HPDE6-E6E7 (cell line): ENCODE measurements at regions not wholly inside any gene's neighbourhood (a gene's known extent, or its start where the extent isn't known, plus 50 kb on each side); places are given as distances from the start of the nearest gene placed in this dataset.
"Not testable (repeated sequence)": the region's sequence is repeated elsewhere in the genome, so short reads cannot be mapped to it uniquely, and the experiment has no call there.

Experiments
- DNase-seq: peaks from one replicate; pipeline ENCODE4 v3.0.0; 2011; ENCODE audit warnings: missing footprints; ENCODE audit errors: extremely low spot score

- DNase-seq, result no peak
These were observed 98.0 kb upstream of the CDC42BPA start for GRCh38 chr1:227416156-227416830.

- no peak for DNase-seq
These were observed 97.0 kb upstream of the CDC42BPA start for GRCh38 chr1:227415115-227415790.

- no peak for DNase-seq
These were observed 92.8 kb upstream of the CDC42BPA start for GRCh38 chr1:227411066-227411465.

DNA sequence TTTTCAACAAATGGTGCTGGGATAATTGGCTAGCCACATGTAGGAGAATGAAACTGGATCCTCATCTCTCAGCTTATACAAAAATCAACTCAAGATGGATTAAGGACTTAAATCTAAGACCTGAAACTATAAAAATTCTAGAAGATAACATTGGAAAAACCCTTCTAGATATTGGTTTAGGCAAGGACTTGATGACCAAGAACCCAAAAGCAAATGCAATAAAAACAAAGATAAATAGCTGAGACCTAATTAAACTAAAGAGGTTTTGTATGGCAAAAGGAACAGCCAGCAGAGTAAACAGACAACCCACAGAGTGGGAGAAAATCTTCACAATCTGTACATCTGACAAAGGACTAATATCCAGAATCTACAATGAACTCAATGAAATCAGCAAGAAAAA is 88.0 kb upstream of the CDC42BPA start:
- not testable (repeated sequence) for DNase-seq

GRCh38 chr1:227403535-227403934 is 85.2 kb upstream of the CDC42BPA start:
- no peak for DNase-seq

- DNase-seq, result no peak
These were observed 83.5 kb upstream of the CDC42BPA start for GRCh38 chr1:227401562-227402342.

- no peak for DNase-seq
These were observed 80.9 kb upstream of the CDC42BPA start for GRCh38 chr1:227399152-227399730.

- no peak for DNase-seq
These were observed 79.2 kb upstream of the CDC42BPA start for GRCh38 chr1:227397354-227397978.

DNA sequence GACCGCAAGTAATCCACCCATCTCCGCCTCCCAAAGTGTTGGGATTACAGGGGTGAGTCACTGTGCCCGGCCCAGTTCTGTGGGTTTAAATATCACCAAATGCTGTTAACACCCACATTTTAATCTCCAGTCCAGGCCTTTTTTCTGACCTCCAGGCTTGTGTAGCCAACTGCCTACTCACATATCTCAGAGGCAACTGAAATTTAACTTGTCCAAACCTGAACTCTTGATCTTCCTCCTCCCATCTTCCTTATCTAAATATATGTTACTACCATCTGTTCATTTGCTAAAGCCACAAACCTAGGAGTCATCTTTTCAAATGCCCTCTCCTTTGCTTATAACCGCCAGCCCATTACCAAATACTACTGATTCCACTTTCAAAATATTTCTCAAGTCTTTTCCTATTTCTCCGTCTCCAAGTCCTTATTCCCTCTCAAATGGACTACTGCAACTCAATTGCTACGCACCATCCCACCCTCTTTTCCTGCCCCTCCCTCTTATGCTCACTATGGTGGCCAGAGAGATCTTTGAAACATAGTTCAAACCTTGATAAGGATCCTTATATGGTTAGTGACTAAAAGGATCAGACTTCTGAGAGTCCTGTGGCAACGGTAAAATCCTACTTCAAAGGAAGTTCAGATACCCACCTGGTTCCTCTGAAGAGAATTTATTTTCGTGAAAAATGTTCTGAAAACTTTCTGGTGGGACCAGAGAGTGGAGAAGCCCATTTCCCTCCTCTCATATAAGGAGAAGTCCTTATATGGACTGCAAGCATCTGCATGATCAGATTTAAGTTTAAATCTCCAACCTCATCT is 78.5 kb upstream of the CDC42BPA start:
- DNase-seq, result peak; percentile 40

DNA sequence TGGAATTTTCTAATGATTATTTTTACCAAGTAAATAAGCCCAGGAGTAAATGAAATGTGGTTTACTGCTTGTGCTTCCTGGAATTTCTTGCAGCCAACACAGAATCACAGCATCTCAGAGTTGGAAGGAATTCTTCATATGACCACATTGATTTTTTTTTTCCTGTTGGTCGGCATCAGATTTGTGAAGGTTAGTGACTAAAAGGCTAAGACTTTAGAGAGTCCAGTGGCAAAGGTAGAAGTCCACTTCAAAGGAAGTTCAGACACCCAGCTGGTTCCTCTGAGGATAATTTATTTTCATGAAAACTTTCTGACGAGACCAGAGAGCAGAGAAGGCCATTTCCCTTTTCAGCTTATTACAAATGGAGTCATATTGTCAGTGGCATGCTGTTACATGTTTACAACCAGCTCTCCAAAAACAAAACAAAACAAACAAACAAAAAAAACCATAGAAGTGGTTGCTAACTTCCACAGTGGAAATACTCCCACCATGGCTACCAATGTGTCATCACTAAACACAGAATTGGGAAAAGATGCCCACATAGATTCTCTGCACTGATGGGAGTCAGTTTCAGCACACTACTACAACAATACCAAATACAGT is 77.2 kb upstream of the CDC42BPA start:
- peak; percentile 20 for DNase-seq

GRCh38 chr1:227392984-227393764 is 74.9 kb upstream of the CDC42BPA start:
- no peak for DNase-seq

- DNase-seq, result no peak
These were observed 73.6 kb upstream of the CDC42BPA start for GRCh38 chr1:227391879-227392278.

DNA sequence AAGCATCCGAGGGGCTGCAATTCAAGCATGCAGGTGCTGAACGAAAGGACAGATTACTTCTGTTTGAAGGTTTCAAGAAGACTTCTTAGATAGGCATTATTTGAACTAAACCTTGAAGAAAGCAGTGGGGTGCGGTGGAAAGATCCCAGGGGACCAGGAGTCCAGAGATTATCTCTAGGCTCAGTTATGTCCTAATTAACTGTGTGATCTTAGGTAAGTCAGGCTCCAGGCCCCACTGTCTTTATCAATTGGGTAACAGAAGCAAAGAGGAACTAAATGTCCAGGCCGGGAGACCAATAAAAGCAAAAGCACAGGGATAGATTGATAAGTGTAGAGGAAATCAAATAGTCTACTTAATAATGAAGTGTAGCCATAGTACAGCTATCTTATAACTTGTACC is 72.9 kb upstream of the CDC42BPA start:
- DNase-seq, result no peak

GRCh38 chr1:227390525-227390924 is 72.2 kb upstream of the CDC42BPA start:
- no peak for DNase-seq

GRCh38 chr1:227388214-227389168 is 70.2 kb upstream of the CDC42BPA start:
- DNase-seq, result no peak

GRCh38 chr1:227379555-227379892 is 61.2 kb upstream of the CDC42BPA start:
- no peak for DNase-seq

DNA sequence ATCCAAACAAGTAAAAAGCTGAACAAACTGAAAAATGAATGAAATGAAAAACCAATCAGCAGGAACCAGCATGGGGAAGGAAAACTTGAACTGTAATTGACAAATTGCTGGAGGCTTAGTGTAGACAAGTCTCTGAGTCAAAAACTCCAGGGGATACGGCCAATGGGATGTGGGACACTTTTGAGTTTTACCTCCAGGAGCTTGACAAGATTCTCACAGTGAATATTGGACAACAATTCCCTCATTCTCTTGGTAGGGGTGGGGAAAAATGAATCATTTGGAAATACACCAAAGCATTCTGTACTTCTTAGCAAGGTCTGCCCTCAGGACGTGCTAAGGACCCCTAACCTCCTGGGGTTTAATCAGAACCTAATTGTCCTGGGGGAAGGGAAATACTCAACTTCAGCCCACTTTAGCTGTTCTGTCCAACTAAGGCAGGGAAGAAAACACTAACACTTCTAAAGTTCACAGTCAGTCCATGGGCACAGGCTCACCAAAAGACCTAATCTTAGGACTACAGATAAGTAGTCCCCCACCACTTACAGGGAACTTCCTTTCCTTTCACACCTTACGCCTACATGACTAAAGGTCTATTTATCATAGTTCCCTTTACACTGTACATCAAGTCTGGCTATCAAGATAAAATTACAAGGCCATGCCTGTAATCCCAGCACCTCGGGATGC is 60.7 kb upstream of the CDC42BPA start:
- no peak for DNase-seq

DNA sequence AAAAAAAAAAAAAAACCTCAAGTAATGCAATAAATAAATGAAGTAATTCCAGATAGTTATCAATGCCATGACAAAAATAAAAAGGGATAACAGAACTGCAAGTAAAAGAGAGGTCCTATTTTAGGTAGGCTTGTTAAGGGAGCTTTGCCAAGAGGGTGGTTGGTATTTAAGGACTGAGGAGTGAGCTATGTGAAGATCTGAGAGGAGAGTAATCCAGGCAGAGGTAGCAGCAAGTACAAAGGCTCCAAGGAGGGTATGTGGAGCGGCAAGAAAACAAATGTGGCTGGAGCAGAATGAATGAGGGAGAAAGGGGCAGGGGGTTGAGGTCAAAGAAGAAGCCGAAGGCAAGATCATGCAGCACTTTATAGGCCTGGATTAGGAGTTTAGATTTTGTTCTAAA is 59.9 kb upstream of the CDC42BPA start:
- DNase-seq, result no peak
